Ovary (tissue), 7 donors: ENCODE measurements at regions not wholly inside any gene's neighbourhood (a gene's known extent, or its start where the extent isn't known, plus 50 kb on each side); places are given as distances from the start of the nearest gene placed in this dataset.

Source experiments
- DNase-seq, 5 donors: peaks; one replicate each; pipeline ENCODE4 v3.0.0-alpha.2; 2019 to 2020
- H3K27ac ChIP-seq, 2 donors: fragments of 200-600 bp; one replicate each; pipeline versions ENCODE4 v1.5.1 to v1.8.0; 2019 to 2022
- H3K27me3 ChIP-seq: fragments of 200-600 bp; one replicate; pipeline ENCODE4 v1.8.0; 2022
- H3K36me3 ChIP-seq: fragments of 200-600 bp; sonication (generic); one replicate; pipeline ENCODE4 v1.5.1; 2019
- H3K4me1 ChIP-seq: one replicate; pipeline ENCODE4 v1.8.1; 2013; ENCODE audit warnings: mild to moderate bottlenecking, moderate library complexity; ENCODE audit not compliant: insufficient read depth
- H3K4me3 ChIP-seq: fragments of 200-600 bp; sonication (generic); one replicate; pipeline ENCODE4 v1.5.1; 2017
- H3K9me3 ChIP-seq, 2 donors: fragments of 200-600 bp in 1 of 2; sonication (generic) in 1 of 2; one replicate each; pipeline versions ENCODE4 v1.5.1 to v1.8.1; 2013 to 2019; ENCODE audit warnings: mild to moderate bottlenecking in 1 of 2, moderate library complexity in 1 of 2
- CTCF ChIP-seq, 3 donors: fragments of 450-650 bp in 2 of 3; fragments of 200-600 bp in 1 of 3; IDR thresholded peaks; one replicate each; pipeline versions ENCODE4 v1.5.1 to v1.8.0; 2016 to 2022; ENCODE audit warnings: antibody characterized with exemption in 3 of 3, mild to moderate bottlenecking in 1 of 3
- EP300 ChIP-seq: sonication (generic); formaldehyde crosslinking; IDR thresholded peaks from one replicate; pipeline ENCODE4 v1.6.1; 2017; ENCODE audit warnings: antibody characterized with exemption
- POLR2A ChIP-seq: fragments of 450-650 bp; IDR thresholded peaks from one replicate; pipeline ENCODE4 v1.6.1; 2017; ENCODE audit warnings: antibody characterized with exemption, mild to moderate bottlenecking, moderate library complexity
- WGBS, 3 donors: extraction: QIAGEN DNeasy Blood & Tissue Kit in 1 of 3; methylation state at CpG; one replicate each; pipeline versions ENCODE4 v1.1.5 to v1.1.7; 2013 to 2017; 5-methylcytosine and 5-hydroxymethylcytosine counted together
- intact Hi-C, 4 donors: fragments of 100-400 bp; cut with DNase I; formaldehyde crosslinking; loops; one replicate each; pipeline versions ENCODE4 v1.11.0 to v1.15.1; 2022 to 2023
- donor health status: DM: no; HTN: no; CAD: no; lungs with moderate emphysema.
- donor health status: DM: no; HTN: no; CAD: no.
- donor health status: Bipolar disorder and iron deficiency.
- donor health status: DM: no; HTN: no; CAD: no.
- donor health status: DM: yes; HTN: yes; CAD: no.

- H3K27me3 ChIP-seq = no peaks in the 10 kb centered on the region
- TF ChIP-seq POLR2A (no peak), EP300 (no peak), CTCF (IDR thresholded peaks at IDR 0.05) (no peak)
- intact Hi-C loops = no loop called here
- DNase-seq = no peak
- H3K4me3 ChIP-seq = no peak overlapping the region
- 37 to 54% (median 41%) methylated on average over 3 of the region's 3 CpGs for WGBS, 3 donors
- H3K27ac ChIP-seq = no peak overlapping the region
- H3K36me3 ChIP-seq = no peaks in the 10 kb centered on the region
- no peaks in the 10 kb centered on the region for H3K4me1 ChIP-seq
- H3K9me3 ChIP-seq = no peaks in the 10 kb centered on the region
Observed at GRCh38 chr2:185152186-185152585, 553.9 kb downstream of the ZNF804A start.

- no peak overlapping the region for H3K27ac ChIP-seq
- no peaks in the 10 kb centered on the region for H3K27me3 ChIP-seq
- TF ChIP-seq EP300 (no peak), CTCF (IDR thresholded peaks at IDR 0.05) (no peak), POLR2A (no peak)
- no peaks in the 10 kb centered on the region for H3K9me3 ChIP-seq
- 88 to 93% (median 89%) methylated on average over 2 of the region's 2 CpGs for WGBS, 3 donors
- no peaks in the 10 kb centered on the region for H3K36me3 ChIP-seq
- no peaks in the 10 kb centered on the region for H3K4me1 ChIP-seq
- no peak for DNase-seq
- intact Hi-C loops = no loop called here
- H3K4me3 ChIP-seq = no peak overlapping the region
Observed at GRCh38 chr2:185161701-185162100, 563.4 kb downstream of the ZNF804A start.

- WGBS, 3 donors = 89 to 97% (median 96%) methylated on average over 1 of the region's 1 CpG
- no peak for DNase-seq
- Histone ChIP-seq H3K27ac (no peak overlapping the region), H3K9me3 (no peaks in the 10 kb centered on the region), H3K36me3 (no peaks in the 10 kb centered on the region), H3K4me1 (no peaks in the 10 kb centered on the region), H3K4me3 (no peak overlapping the region), H3K27me3 (no peaks in the 10 kb centered on the region)
- intact Hi-C loops = no loop called here
- no peak for TF ChIP-seq POLR2A
- TF ChIP-seq EP300 = no peak
- no peak for TF ChIP-seq CTCF (IDR thresholded peaks at IDR 0.05)
Observed at GRCh38 chr2:185174353-185174752, 564.3 kb upstream of the FSIP2 start.

GRCh38 chr2:185179743-185180142, 558.9 kb upstream of the FSIP2 start:
- TF ChIP-seq EP300 (no peak), POLR2A (no peak)
- WGBS, 3 donors = 34 to 53% (median 39%) methylated on average over 3 of the region's 3 CpGs
- H3K27me3 ChIP-seq = no peaks in the 10 kb centered on the region
- H3K4me3 ChIP-seq = no peak overlapping the region
- no peak for DNase-seq
- H3K36me3 ChIP-seq = no peaks in the 10 kb centered on the region
- intact Hi-C loops = no loop called here
- H3K27ac ChIP-seq = no peak overlapping the region
- H3K9me3 ChIP-seq = no peaks in the 10 kb centered on the region
- no peaks in the 10 kb centered on the region for H3K4me1 ChIP-seq

GRCh38 chr2:185181901-185182300, 556.7 kb upstream of the FSIP2 start:
- H3K4me3 ChIP-seq = no peak overlapping the region
- TF ChIP-seq CTCF (IDR thresholded peaks at IDR 0.05) (no peak), EP300 (no peak), POLR2A (no peak)
- intact Hi-C loops = no loop called here
- H3K27ac ChIP-seq = no peak overlapping the region
- no peaks in the 10 kb centered on the region for H3K36me3 ChIP-seq
- 83 to 88% (median 85%) methylated on average over 3 of the region's 3 CpGs for WGBS, 3 donors
- H3K4me1 ChIP-seq = no peaks in the 10 kb centered on the region
- no peaks in the 10 kb centered on the region for H3K27me3 ChIP-seq
- H3K9me3 ChIP-seq = no peaks in the 10 kb centered on the region
- no peak for DNase-seq
